ENCODE measurements at regions not wholly inside any gene's neighbourhood (a gene's known extent, or its start where the extent isn't known, plus 50 kb on each side); places are given as distances from the start of the nearest gene placed in this dataset.

DNA sequence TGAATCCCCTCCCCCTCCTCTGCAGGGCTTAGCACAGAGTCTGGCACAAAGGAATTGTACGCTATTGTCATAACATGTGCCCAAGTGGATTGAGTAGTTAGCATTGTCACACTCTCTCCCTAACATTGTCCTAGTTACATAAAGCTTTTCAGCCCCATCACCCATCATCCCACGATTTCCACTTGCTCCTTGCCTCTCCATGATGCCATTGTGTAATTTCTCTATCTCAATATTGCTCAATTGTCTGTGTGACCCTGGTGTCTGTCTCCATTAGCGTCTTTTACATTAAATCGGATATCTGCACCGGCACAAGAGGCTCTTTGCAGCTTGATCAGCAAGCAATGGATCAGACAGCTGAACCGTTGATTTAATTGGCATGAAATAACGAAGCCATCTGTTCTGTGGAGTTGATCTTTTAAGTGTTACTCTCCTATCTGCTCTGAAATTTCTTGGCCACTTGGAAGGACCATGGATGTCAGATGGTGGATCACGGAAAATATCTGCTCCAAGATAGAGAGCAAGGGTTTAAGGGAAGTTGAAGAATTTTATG is 77.0 kb upstream of the HS3ST4 start:
- H3K79me2 ChIP-seq (ENCODE audit: control insufficient read depth, insufficient read depth, low read length), result no peaks in the 10 kb centered on the region
- H3K36me3 ChIP-seq (ENCODE audit: control insufficient read depth in 2 of 2, extremely low read depth in 1 of 2, insufficient read depth in 2 of 2, low read length in 2 of 2), result no peaks in the 10 kb centered on the region
- peaks cover 2% of the 10 kb centered on the region for H3K9me3 ChIP-seq (ENCODE audit: control insufficient read depth, low read depth, low read length)
- no peaks in the 10 kb centered on the region for H3K4me1 ChIP-seq (ENCODE audit: control insufficient read depth, extremely low read depth, insufficient read depth, low read length)
- H3K27me3 ChIP-seq (ENCODE audit: control insufficient read depth, extremely low read depth, insufficient read depth, low read length), result no peaks in the 10 kb centered on the region
- no peak for TF ChIP-seq EZH2 (IDR thresholded peaks at IDR 0.05; ENCODE audit: low read length)
- TF ChIP-seq, protein P1, sequence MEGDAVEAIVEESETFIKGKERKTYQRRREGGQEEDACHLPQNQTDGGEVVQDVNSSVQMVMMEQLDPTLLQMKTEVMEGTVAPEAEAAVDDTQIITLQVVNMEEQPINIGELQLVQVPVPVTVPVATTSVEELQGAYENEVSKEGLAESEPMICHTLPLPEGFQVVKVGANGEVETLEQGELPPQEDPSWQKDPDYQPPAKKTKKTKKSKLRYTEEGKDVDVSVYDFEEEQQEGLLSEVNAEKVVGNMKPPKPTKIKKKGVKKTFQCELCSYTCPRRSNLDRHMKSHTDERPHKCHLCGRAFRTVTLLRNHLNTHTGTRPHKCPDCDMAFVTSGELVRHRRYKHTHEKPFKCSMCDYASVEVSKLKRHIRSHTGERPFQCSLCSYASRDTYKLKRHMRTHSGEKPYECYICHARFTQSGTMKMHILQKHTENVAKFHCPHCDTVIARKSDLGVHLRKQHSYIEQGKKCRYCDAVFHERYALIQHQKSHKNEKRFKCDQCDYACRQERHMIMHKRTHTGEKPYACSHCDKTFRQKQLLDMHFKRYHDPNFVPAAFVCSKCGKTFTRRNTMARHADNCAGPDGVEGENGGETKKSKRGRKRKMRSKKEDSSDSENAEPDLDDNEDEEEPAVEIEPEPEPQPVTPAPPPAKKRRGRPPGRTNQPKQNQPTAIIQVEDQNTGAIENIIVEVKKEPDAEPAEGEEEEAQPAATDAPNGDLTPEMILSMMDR (optimal IDR thresholded peaks at IDR 0.05 in 1 of 3, IDR thresholded peaks at IDR 0.05 in 1 of 3, conservative IDR thresholded peaks at IDR 0.05 in 1 of 3; ENCODE audit: extremely low read depth in 1 of 3, insufficient read depth in 2 of 3, low read length in 3 of 3), result no peak
- H3K4me2 ChIP-seq (ENCODE audit: control insufficient read depth, extremely low read depth, insufficient read depth, low read depth, low read length), result no peak overlapping the region
- H2AFZ ChIP-seq (ENCODE audit: control insufficient read depth, low read length), result no peak overlapping the region
- FAIRE-seq (no peak), DNase-seq (ENCODE audit: low read depth, low spot score) (no peak)
- H3K9ac ChIP-seq (ENCODE audit: control insufficient read depth, extremely low read depth, insufficient read depth, low read length), result no peak overlapping the region
- no peaks in the 10 kb centered on the region for H3K9me1 ChIP-seq (ENCODE audit: control insufficient read depth, extremely low read depth, insufficient read depth, low read length)
- H3K27ac ChIP-seq (ENCODE audit: control insufficient read depth, insufficient read depth, low read length), result no peak overlapping the region
- no peak overlapping the region for H3K4me3 ChIP-seq (ENCODE audit: control insufficient read depth in 2 of 3, extremely low read depth in 1 of 3, insufficient read depth in 2 of 3, low read depth in 1 of 3, low read length in 3 of 3)
- dilution Hi-C loops (cut with MboI; ENCODE audit: extremely low pct_ligation_motif_present, low sequenced_read_pairs), result no loop called here
- no peaks in the 10 kb centered on the region for H4K20me1 ChIP-seq (ENCODE audit: control insufficient read depth, extremely low read depth, insufficient read depth, low read length)

DNA sequence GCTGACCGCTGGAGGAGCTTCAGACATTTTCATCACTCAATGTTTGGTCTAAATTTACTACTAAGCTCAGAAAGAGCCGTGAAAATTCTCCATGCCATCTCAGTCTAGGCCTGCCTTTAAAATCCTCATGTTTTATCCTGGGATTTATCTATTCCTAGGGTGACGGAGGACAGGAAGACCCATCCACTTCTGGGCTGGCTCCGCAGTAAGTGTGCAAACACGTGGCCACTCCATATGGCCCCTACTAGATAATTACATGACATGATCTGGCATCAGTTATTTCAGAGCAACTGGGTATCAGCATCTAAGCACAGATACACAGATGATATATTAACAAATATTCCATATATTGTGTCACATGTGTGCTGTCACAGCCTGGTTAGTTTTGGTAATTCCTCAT is 77.8 kb upstream of the HS3ST4 start:
- dilution Hi-C loops (cut with MboI; ENCODE audit: extremely low pct_ligation_motif_present, low sequenced_read_pairs), result no loop called here
- H3K9me3 ChIP-seq (ENCODE audit: control insufficient read depth, low read depth, low read length), result peaks cover 2% of the 10 kb centered on the region

More for the DNA sequence above, 77.8 kb upstream of the HS3ST4 start:
- H4K20me1 ChIP-seq (ENCODE audit: control insufficient read depth, extremely low read depth, insufficient read depth, low read length), result no peaks in the 10 kb centered on the region
- no peaks in the 10 kb centered on the region for H3K36me3 ChIP-seq (ENCODE audit: control insufficient read depth in 2 of 2, extremely low read depth in 1 of 2, insufficient read depth in 2 of 2, low read length in 2 of 2)
- no peak for FAIRE-seq
- H3K4me1 ChIP-seq (ENCODE audit: control insufficient read depth, extremely low read depth, insufficient read depth, low read length), result no peaks in the 10 kb centered on the region
- H3K4me2 ChIP-seq (ENCODE audit: control insufficient read depth, extremely low read depth, insufficient read depth, low read depth, low read length), result no peak overlapping the region
- TF ChIP-seq, protein P1 (optimal IDR thresholded peaks at IDR 0.05 in 1 of 3, IDR thresholded peaks at IDR 0.05 in 1 of 3, conservative IDR thresholded peaks at IDR 0.05 in 1 of 3; ENCODE audit: extremely low read depth in 1 of 3, insufficient read depth in 2 of 3, low read length in 3 of 3), result no peak
- TF ChIP-seq EZH2 (IDR thresholded peaks at IDR 0.05; ENCODE audit: low read length), result no peak
- no peaks in the 10 kb centered on the region for H3K79me2 ChIP-seq (ENCODE audit: control insufficient read depth, insufficient read depth, low read length)
- no peak overlapping the region for H3K4me3 ChIP-seq (ENCODE audit: control insufficient read depth in 2 of 3, extremely low read depth in 1 of 3, insufficient read depth in 2 of 3, low read depth in 1 of 3, low read length in 3 of 3)
- H3K9me1 ChIP-seq (ENCODE audit: control insufficient read depth, extremely low read depth, insufficient read depth, low read length), result no peaks in the 10 kb centered on the region
- no peak overlapping the region for H3K9ac ChIP-seq (ENCODE audit: control insufficient read depth, extremely low read depth, insufficient read depth, low read length)
- DNase-seq (ENCODE audit: low read depth, low spot score), result no peak
- H3K27me3 ChIP-seq (ENCODE audit: control insufficient read depth, extremely low read depth, insufficient read depth, low read length), result no peaks in the 10 kb centered on the region
- H2AFZ ChIP-seq (ENCODE audit: control insufficient read depth, low read length), result no peak overlapping the region
- H3K27ac ChIP-seq (ENCODE audit: control insufficient read depth, insufficient read depth, low read length), result no peak overlapping the region

All from keratinocyte (primary cell).